RWPE1 (cell line): ENCODE measurements at regions not wholly inside any gene's neighbourhood (a gene's known extent, or its start where the extent isn't known, plus 50 kb on each side); places are given as distances from the start of the nearest gene placed in this dataset.

Experiments
- CTCF ChIA-PET: fragments of 350-600 bp; sonication (Branson Sonifier 250); formaldehyde crosslinking; extraction: SDS; loops from one replicate; lab custom pipeline; 2021; lab: Yijun Ruan, JAX
- POLR2A ChIA-PET: fragments of 400-600 bp; formaldehyde crosslinking; extraction: SDS; loops from one replicate; lab custom pipeline; 2020; ENCODE audit warnings: antibody characterized with exemption; ENCODE audit not compliant: low non-redundant PET; lab: Yijun Ruan, JAX
- DNase-seq: peaks from one replicate; pipeline ENCODE4 v3.0.0; 2012; ENCODE audit warnings: low spot score
- H3K27ac ChIP-seq: fragments of 450-650 bp; 2 replicates; pipeline ENCODE4 v1.5.1; 2017
- CTCF ChIP-seq: fragments of 450-650 bp; conservative IDR thresholded peaks from 2 replicates; pipeline ENCODE4 v1.5.1; 2017; ENCODE audit warnings: low read depth, mild to moderate bottlenecking

DNA sequence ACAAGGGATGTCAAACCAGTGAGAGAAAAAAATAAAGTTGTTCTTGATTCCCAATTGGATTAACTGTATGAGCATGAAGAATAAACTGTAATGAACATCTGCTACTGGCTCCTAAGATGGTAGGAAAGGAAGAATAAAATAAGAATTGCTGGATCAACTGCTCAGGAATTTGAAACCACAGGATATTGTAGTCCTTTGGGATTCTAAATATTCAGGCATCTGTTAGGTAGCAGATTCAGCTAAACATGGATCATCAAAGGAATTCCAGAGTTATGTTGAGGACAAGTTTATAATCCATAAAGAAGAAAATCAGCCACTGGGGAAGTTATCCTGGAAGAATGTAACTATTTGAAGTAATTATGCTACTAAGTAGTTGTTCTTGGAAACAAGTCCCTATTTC is 65.8 kb downstream of the ISL1 start:
- DNase-seq: no peak
- TF ChIP-seq CTCF: no peak
- ChIA-PET CTCF (interaction anchor here (0.7 kb wide), 1 partner anchor 371 kb away, joined by 8 read pairs; no protein-coding TSS in a partner anchor), POLR2A (no interaction called here)
- H3K27ac ChIP-seq: no peak overlapping the region

GRCh38 chr5:51452562-51452961 is 69.3 kb downstream of the ISL1 start:
- H3K27ac ChIP-seq: no peak overlapping the region
- no peak for TF ChIP-seq CTCF
- ChIA-PET POLR2A (no interaction called here), CTCF (interaction anchor here (0.6 kb wide), 1 partner anchor 284 kb away, joined by 3 read pairs; no protein-coding TSS in a partner anchor)
- no peak for DNase-seq

GRCh38 chr5:51465165-51465564 is 81.9 kb downstream of the ISL1 start:
- no peak for TF ChIP-seq CTCF
- H3K27ac ChIP-seq: no peak overlapping the region
- DNase-seq: no peak
- POLR2A ChIA-PET: no interaction called here
- CTCF ChIA-PET: no interaction called here

DNA sequence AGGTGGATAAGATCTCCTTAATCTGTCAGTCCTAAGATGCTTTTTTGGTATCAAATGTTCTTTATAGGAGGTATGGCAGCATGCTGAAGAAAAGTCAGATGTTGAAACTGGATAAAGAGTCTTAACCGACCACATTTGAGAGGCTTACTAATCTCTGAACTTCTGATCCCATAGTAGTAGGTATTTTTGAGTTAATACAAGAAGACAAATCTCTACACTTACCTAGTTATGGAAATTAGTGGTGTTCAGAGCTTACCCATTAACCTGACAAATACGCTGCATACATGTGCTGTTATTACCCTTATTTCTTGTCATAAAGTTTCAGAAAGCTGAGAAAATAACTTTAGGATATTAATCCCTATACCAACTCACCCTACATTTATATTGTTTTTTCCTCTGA is 83.0 kb downstream of the ISL1 start:
- POLR2A ChIA-PET: no interaction called here
- no peak overlapping the region for H3K27ac ChIP-seq
- no peak for TF ChIP-seq CTCF
- no peak for DNase-seq
- CTCF ChIA-PET: no interaction called here

GRCh38 chr5:51468196-51468595 is 84.9 kb downstream of the ISL1 start:
- POLR2A ChIA-PET: no interaction called here
- no peak for DNase-seq
- CTCF ChIA-PET: no interaction called here
- H3K27ac ChIP-seq: no peak overlapping the region
- TF ChIP-seq CTCF: no peak

DNA sequence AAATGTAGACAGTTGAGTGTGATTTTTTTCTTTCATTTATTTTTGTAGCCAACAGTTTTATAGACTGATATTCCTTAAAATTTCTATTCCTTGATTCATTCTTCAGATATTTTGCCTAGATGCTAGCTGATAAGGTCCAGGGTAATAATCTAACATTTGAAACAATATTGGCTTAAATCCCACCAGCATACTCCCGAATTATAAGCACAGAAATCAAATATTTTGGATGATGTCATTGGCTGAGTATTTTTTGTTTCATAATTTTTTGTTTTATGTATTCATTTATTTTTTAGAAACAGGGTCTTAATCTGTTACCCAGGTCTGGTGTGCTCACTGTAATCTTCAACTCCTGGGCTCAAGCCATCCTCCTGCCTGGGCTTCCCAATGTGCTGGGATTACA is 88.4 kb downstream of the ISL1 start:
- ChIA-PET CTCF (no interaction called here), POLR2A (no interaction called here)
- no peak for TF ChIP-seq CTCF
- no peak overlapping the region for H3K27ac ChIP-seq
- DNase-seq: no peak

GRCh38 chr5:51472472-51472871 is 89.2 kb downstream of the ISL1 start:
- CTCF ChIA-PET: interaction anchor here (0.5 kb wide), 1 partner anchor 10 kb away, joined by 5 read pairs; no protein-coding TSS in a partner anchor
- POLR2A ChIA-PET: no interaction called here
- no peak overlapping the region for H3K27ac ChIP-seq
- no peak for TF ChIP-seq CTCF
- no peak for DNase-seq
